Peyer's patch (tissue), 4 donors: ENCODE measurements at regions not wholly inside any gene's neighbourhood (a gene's known extent, or its start where the extent isn't known, plus 50 kb on each side); places are given as distances from the start of the nearest gene placed in this dataset.

Experiments used
- POLR2A ChIP-seq, 2 donors: fragments of 450-650 bp; IDR thresholded peaks; one replicate each; pipeline ENCODE4 v1.5.1; 2017; ENCODE audit warnings: antibody characterized with exemption in 2 of 2, mild to moderate bottlenecking in 2 of 2, moderate library complexity in 2 of 2
- TF ChIP-seq, protein P1 (sequence below), 6 experiments: fragments of 450-650 bp in 4 of 6; fragments of 200-600 bp in 2 of 6; sonication (generic) in 1 of 6; IDR thresholded peaks; one replicate each; pipeline ENCODE4 v1.5.1; 2017 to 2019; ENCODE audit warnings: antibody characterized with exemption in 6 of 6, mild to moderate bottlenecking in 3 of 6, moderate library complexity in 1 of 6

DNA sequence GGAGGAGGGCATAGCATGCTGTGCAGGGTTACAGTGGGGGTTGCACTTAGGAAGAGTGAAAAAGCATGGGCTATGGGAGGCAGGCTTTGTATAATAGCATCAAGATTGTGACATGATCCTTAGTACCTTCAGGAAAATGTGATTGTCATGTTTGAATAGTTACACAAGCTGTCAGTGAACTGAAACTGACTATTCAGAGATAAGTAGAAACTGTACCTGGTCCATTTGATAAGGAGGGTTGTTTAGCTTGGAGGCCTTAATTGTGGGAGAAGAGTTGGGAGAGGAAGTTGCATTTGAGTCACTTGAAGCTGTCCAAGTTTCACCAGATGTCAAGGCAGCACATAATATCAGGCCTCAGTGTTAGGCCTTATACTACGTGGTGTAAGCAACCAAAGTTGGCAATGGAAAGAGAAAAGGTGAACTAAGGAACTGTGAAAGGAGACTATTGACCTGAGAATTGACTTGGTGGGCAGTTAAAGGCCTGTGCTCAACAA, 85.0 kb downstream of the TEX13C start:
- TF ChIP-seq POLR2A (IDR thresholded peaks at IDR 0.05): no peak
- TF ChIP-seq, protein P1, sequence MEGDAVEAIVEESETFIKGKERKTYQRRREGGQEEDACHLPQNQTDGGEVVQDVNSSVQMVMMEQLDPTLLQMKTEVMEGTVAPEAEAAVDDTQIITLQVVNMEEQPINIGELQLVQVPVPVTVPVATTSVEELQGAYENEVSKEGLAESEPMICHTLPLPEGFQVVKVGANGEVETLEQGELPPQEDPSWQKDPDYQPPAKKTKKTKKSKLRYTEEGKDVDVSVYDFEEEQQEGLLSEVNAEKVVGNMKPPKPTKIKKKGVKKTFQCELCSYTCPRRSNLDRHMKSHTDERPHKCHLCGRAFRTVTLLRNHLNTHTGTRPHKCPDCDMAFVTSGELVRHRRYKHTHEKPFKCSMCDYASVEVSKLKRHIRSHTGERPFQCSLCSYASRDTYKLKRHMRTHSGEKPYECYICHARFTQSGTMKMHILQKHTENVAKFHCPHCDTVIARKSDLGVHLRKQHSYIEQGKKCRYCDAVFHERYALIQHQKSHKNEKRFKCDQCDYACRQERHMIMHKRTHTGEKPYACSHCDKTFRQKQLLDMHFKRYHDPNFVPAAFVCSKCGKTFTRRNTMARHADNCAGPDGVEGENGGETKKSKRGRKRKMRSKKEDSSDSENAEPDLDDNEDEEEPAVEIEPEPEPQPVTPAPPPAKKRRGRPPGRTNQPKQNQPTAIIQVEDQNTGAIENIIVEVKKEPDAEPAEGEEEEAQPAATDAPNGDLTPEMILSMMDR (IDR thresholded peaks at IDR 0.05): no peak
